ENCODE measurements at regions not wholly inside any gene's neighbourhood (a gene's known extent, or its start where the extent isn't known, plus 50 kb on each side); places are given as distances from the start of the nearest gene placed in this dataset.

DNA sequence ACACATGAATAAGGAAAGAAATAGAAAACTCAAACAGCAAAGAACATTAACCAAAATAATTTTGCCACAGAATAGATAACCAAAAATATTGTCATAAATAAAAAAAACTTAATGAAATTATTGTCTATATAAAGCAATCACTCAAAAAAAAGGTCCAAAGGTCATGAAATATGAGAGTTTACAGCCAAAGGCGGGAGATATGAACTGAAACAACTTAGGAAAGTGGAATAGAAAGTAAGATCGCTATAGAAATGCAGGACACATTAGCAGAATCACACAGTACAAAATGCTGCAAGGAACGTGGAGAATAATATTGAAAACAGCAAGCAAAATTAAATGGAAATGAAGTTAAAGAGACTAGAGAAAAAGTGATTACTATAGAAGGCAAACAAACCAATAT, 375.0 kb upstream of the ARHGEF26 start:
- H3K4me1 Mint-ChIP-seq, result no peaks in the 10 kb centered on the region
- H3K9me3 Mint-ChIP-seq, result peaks cover 0 to 2% (median 0%) of the 10 kb centered on the region in 7 donors
- no peaks in the 10 kb centered on the region for H3K9me3 ChIP-seq (replicated peaks in 1 of 2; ENCODE audit: control insufficient read depth in 1 of 2, insufficient read depth in 1 of 2, low read length in 2 of 2)
- H3K9ac ChIP-seq (ENCODE audit: insufficient read depth, low read length, poor library complexity, severe bottlenecking), result no peak overlapping the region
- H4K20me1 ChIP-seq (ENCODE audit: insufficient read depth, low read length), result no peaks in the 10 kb centered on the region
- H2AFZ ChIP-seq (ENCODE audit: insufficient read depth, low read depth, low read length, poor library complexity, severe bottlenecking), result no peak overlapping the region
- intact Hi-C loops (cut with micrococcal nuclease), result no loop called here
- no peaks in the 10 kb centered on the region for H3K4me1 ChIP-seq (ENCODE audit: control insufficient read depth in 1 of 2, insufficient read depth in 2 of 2, low read length in 2 of 2)
- no peaks in the 10 kb centered on the region for H3K36me3 Mint-ChIP-seq
- no peak for TF ChIP-seq CTCF (IDR thresholded peaks at IDR 0.05)
- H3K36me3 ChIP-seq (replicated peaks in 1 of 2; ENCODE audit: control insufficient read depth in 1 of 2, insufficient read depth in 2 of 2, low read length in 2 of 2), result no peaks in the 10 kb centered on the region
- H3K27me3 Mint-ChIP-seq (ENCODE audit: low read depth in 3 of 3), result no peaks in the 10 kb centered on the region
- H3K27me3 ChIP-seq (ENCODE audit: control insufficient read depth in 2 of 2, insufficient read depth in 2 of 2, low read length in 2 of 2), result no peaks in the 10 kb centered on the region
- no peak for DNase-seq
- no peaks in the 10 kb centered on the region for H3K79me2 ChIP-seq (ENCODE audit: insufficient read depth, low read length)
- no peak overlapping the region for H3K27ac ChIP-seq (ENCODE audit: low read depth in 1 of 2, low read length in 2 of 2)
- WGBS (ENCODE audit: insufficient coverage), result no CpG with 5 or more reads among the region's 3 CpGs
- H3K27ac Mint-ChIP-seq, result no peak overlapping the region
- H3K4me3 ChIP-seq (replicated peaks in 1 of 3; ENCODE audit: low read depth in 2 of 3, low read length in 3 of 3), result no peak overlapping the region
- no peak overlapping the region for H3K4me2 ChIP-seq (replicated peaks; ENCODE audit: extremely low read depth, low read length, poor library complexity, severe bottlenecking)
- no peak overlapping the region for H3K4me3 Mint-ChIP-seq

DNA sequence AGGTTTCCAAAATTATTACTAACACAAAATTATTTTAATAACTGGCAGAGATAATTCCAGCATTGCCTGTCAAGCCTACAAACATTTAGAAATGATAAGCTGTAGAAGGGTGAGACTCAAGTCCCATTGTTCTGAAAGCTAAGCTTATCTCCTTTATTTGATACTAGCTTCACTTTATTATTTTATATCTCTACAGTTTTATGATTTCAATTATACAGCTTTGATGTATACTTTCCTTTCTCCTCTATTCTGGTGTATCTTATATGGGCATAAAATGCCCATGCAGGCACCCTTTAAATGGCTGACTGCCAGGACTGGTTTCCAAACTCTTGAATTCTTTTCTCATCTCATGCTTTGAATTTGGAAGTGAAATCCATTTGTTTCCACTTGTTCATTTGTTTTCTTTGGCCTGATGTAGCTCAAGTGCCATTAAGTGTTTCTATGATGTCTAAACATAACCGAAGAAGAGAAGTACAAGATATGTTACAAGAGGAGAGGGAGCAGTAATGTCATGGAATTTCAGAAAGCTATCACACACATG, 372.1 kb upstream of the ARHGEF26 start:
- no peaks in the 10 kb centered on the region for H3K36me3 Mint-ChIP-seq
- H3K27ac Mint-ChIP-seq, result no peak overlapping the region
- no peak for TF ChIP-seq CTCF (IDR thresholded peaks at IDR 0.05)
- no peaks in the 10 kb centered on the region for H3K4me1 Mint-ChIP-seq
- Histone ChIP-seq H3K9ac (ENCODE audit: insufficient read depth, low read length, poor library complexity, severe bottlenecking) (no peak overlapping the region), H3K36me3 (replicated peaks in 1 of 2; ENCODE audit: control insufficient read depth in 1 of 2, insufficient read depth in 2 of 2, low read length in 2 of 2) (no peaks in the 10 kb centered on the region), H3K79me2 (ENCODE audit: insufficient read depth, low read length) (no peaks in the 10 kb centered on the region), H4K20me1 (ENCODE audit: insufficient read depth, low read length) (no peaks in the 10 kb centered on the region), H3K4me1 (ENCODE audit: control insufficient read depth in 1 of 2, insufficient read depth in 2 of 2, low read length in 2 of 2) (no peaks in the 10 kb centered on the region), H3K9me3 (replicated peaks in 1 of 2; ENCODE audit: control insufficient read depth in 1 of 2, insufficient read depth in 1 of 2, low read length in 2 of 2) (no peaks in the 10 kb centered on the region), H3K27me3 (ENCODE audit: control insufficient read depth in 2 of 2, insufficient read depth in 2 of 2, low read length in 2 of 2) (no peaks in the 10 kb centered on the region), H3K4me3 (replicated peaks in 1 of 3; ENCODE audit: low read depth in 2 of 3, low read length in 3 of 3) (no peak overlapping the region), H3K27ac (ENCODE audit: low read depth in 1 of 2, low read length in 2 of 2) (no peak overlapping the region), H3K4me2 (replicated peaks; ENCODE audit: extremely low read depth, low read length, poor library complexity, severe bottlenecking) (no peak overlapping the region), H2AFZ (ENCODE audit: insufficient read depth, low read depth, low read length, poor library complexity, severe bottlenecking) (no peak overlapping the region)
- H3K4me3 Mint-ChIP-seq, result no peak overlapping the region
- intact Hi-C loops (cut with micrococcal nuclease), result no loop called here
- peaks cover 0 to 3% (median 0%) of the 10 kb centered on the region in 7 donors for H3K9me3 Mint-ChIP-seq
- no peaks in the 10 kb centered on the region for H3K27me3 Mint-ChIP-seq (ENCODE audit: low read depth in 3 of 3)
- DNase-seq, result no peak
- WGBS (ENCODE audit: insufficient coverage), result no CpG with 5 or more reads among the region's 1 CpG

All from CD14-positive monocyte (primary cell).